Hepatocyte (in vitro differentiated cells): ENCODE measurements at regions not wholly inside any gene's neighbourhood (a gene's known extent, or its start where the extent isn't known, plus 50 kb on each side); places are given as distances from the start of the nearest gene placed in this dataset.

Experiments
- CTCF ChIP-seq: fragments of 200-600 bp; sonication (generic); IDR thresholded peaks from 2 replicates; pipeline ENCODE4 v1.5.1; 2016; ENCODE audit warnings: antibody characterized with exemption, mild to moderate bottlenecking; ENCODE audit not compliant: poor library complexity
- EZH2 ChIP-seq: fragments of 200-600 bp; sonication (generic); IDR thresholded peaks from 2 replicates; pipeline ENCODE4 v1.6.1; 2016; ENCODE audit warnings: antibody characterized with exemption, mild to moderate bottlenecking, borderline replicate concordance

DNA sequence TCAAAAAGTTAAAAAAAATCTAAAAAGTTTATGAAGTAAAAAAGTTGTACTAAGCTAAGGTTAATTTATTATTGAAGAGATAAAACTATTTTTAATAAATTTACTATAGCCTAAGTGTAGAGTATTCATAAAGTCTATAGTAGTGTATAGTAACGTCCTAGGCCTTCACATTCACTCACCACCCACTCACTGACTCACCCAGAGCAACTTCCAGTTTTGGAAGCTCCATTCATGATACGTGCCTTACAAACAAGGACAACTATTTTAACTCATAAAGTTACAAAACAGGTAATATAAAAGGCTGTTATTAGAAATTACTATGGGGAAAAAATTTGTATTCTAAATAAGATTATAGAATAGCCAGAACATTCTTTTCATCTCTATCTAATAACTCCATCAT lies 158.9 kb upstream of the FN1 start:
- TF ChIP-seq CTCF (no peak), EZH2 (no peak)
